Upper lobe of left lung (tissue), 6 donors: ENCODE measurements at regions not wholly inside any gene's neighbourhood (a gene's known extent, or its start where the extent isn't known, plus 50 kb on each side); places are given as distances from the start of the nearest gene placed in this dataset.
"Not testable (repeated sequence)": the region's sequence is repeated elsewhere in the genome, so short reads cannot be mapped to it uniquely, and the experiment has no call there.

Source experiments
- ATAC-seq, 2 donors: fragments of 200-7000 bp; cut with Tn5 transposase; one replicate each; pipeline ENCODE4 v1.9.1; 2022; ENCODE audit warnings: mild to moderate bottlenecking in 2 of 2, moderate library complexity in 2 of 2; ENCODE audit not compliant: low FRiP score in 2 of 2
- DNase-seq, 2 donors: peaks; one replicate each; pipeline ENCODE4 v3.0.0-alpha.2; 2019 to 2020
- H3K27ac ChIP-seq, 4 donors: fragments of 200-600 bp; sonication (generic); one replicate each; pipeline ENCODE4 v1.5.1; 2016 to 2019
- H3K27me3 ChIP-seq, 4 donors: fragments of 200-600 bp; sonication (generic); one replicate each; pipeline ENCODE4 v1.5.1; 2017 to 2019
- H3K36me3 ChIP-seq, 4 donors: fragments of 200-600 bp; sonication (generic); one replicate each; pipeline ENCODE4 v1.5.1; 2016 to 2019
- H3K4me1 ChIP-seq, 4 donors: fragments of 200-600 bp; sonication (generic); one replicate each; pipeline ENCODE4 v1.5.1; 2018 to 2019
- H3K4me3 ChIP-seq, 4 donors: fragments of 200-600 bp; sonication (generic); one replicate each; pipeline ENCODE4 v1.5.1; 2017 to 2019; ENCODE audit warnings: mild to moderate bottlenecking in 2 of 4, moderate library complexity in 1 of 4
- H3K9me3 ChIP-seq, 4 donors: fragments of 200-600 bp; sonication (generic); one replicate each; pipeline ENCODE4 v1.5.1; 2018 to 2019
- CTCF ChIP-seq, 6 experiments: fragments of 450-650 bp in 4 of 6; fragments of 200-600 bp in 2 of 6; sonication (generic) in 2 of 6; IDR thresholded peaks; one replicate each; pipeline ENCODE4 v1.5.1; 2016 to 2019; ENCODE audit warnings: antibody characterized with exemption in 6 of 6
- EP300 ChIP-seq, 4 donors: sonication (generic); formaldehyde crosslinking; IDR thresholded peaks; one replicate each; pipeline ENCODE4 v1.5.1; 2017; ENCODE audit warnings: antibody characterized with exemption in 4 of 4, control low read depth in 2 of 4
- POLR2A ChIP-seq, 4 donors: fragments of 450-650 bp; IDR thresholded peaks; one replicate each; pipeline ENCODE4 v1.5.1; 2016 to 2017; ENCODE audit warnings: antibody characterized with exemption in 4 of 4, mild to moderate bottlenecking in 2 of 4
- POLR2AphosphoS5 ChIP-seq, 2 donors: sonication (generic); formaldehyde crosslinking; IDR thresholded peaks; one replicate each; pipeline ENCODE4 v1.5.1; 2017; ENCODE audit warnings: antibody characterized with exemption in 2 of 2
- WGBS, 2 donors: methylation state at CpG; one replicate each; pipeline ENCODE4 v1.1.5; 2017 to 2018; 5-methylcytosine and 5-hydroxymethylcytosine counted together
- donor health status: DM: no; HTN: no; CAD: no; lungs with moderate emphysema.
- donor health status: DM: no; HTN: yes; CAD: no; lungs with severe emphysema.

GRCh38 chr16:86351041-86351784 lies 159.1 kb upstream of the FOXF1 start:
- Histone ChIP-seq H3K9me3 (peaks cover 0 to 5% (median 2%) of the 10 kb centered on the region in 4 donors), H3K36me3 (no peaks in the 10 kb centered on the region), H3K27me3 (no peaks in the 10 kb centered on the region), H3K4me3 (no peak overlapping the region), H3K4me1 (peaks cover 0 to 15% (median 9%) of the 10 kb centered on the region in 4 donors), H3K27ac (peak overlapping the region; percentile 53 to 83 (median 74))
- WGBS, 2 donors = 54 to 60% methylated on average over 15 to 20 of the region's 20 CpGs
- DNase-seq (no peak), ATAC-seq (no peak)
- TF ChIP-seq CTCF (IDR thresholded peaks at IDR 0.05) (no peak), POLR2AphosphoS5 (IDR thresholded peaks at IDR 0.05) (peak; percentile 25 to 58), EP300 (IDR thresholded peaks at IDR 0.05) (peak in 1 of 4 donors; percentile 33)

- DNase-seq = not testable (repeated sequence)
These were observed 158.6 kb upstream of the FOXF1 start for GRCh38 chr16:86351785-86352139.

GRCh38 chr16:86353148-86353547 lies 157.2 kb upstream of the FOXF1 start:
- Histone ChIP-seq H3K36me3 (no peaks in the 10 kb centered on the region), H3K27ac (no peak overlapping the region), H3K27me3 (no peaks in the 10 kb centered on the region), H3K4me1 (peaks cover 0 to 15% (median 9%) of the 10 kb centered on the region in 4 donors), H3K4me3 (no peak overlapping the region), H3K9me3 (peaks cover 0 to 5% (median 2%) of the 10 kb centered on the region in 4 donors)
- TF ChIP-seq EP300 (IDR thresholded peaks at IDR 0.05) = no peak
- no peak for TF ChIP-seq POLR2A (IDR thresholded peaks at IDR 0.05)
- TF ChIP-seq CTCF (IDR thresholded peaks at IDR 0.05) = no peak
- no peak for TF ChIP-seq POLR2AphosphoS5 (IDR thresholded peaks at IDR 0.05)
- 75 to 80% methylated on average over 11 of the region's 11 CpGs for WGBS, 2 donors
- DNase-seq (no peak), ATAC-seq (no peak)

More at GRCh38 chr16:86351785-86352139, 158.6 kb upstream of the FOXF1 start:
- Histone ChIP-seq H3K4me1 (peaks cover 0 to 15% (median 9%) of the 10 kb centered on the region in 4 donors), H3K27ac (peak overlapping the region; percentile 53 to 83 (median 74))
- WGBS, 2 donors = 52 to 65% methylated on average over 10 of the region's 10 CpGs
- ATAC-seq = peak; percentile 5 to 23
- H3K9me3 ChIP-seq, H3K4me3 ChIP-seq, H3K27me3 ChIP-seq, H3K36me3 ChIP-seq: not testable (repeated sequence)

- TF ChIP-seq EP300 (IDR thresholded peaks at IDR 0.05) = no peak
- TF ChIP-seq POLR2AphosphoS5 (IDR thresholded peaks at IDR 0.05) = no peak
- no peak for TF ChIP-seq POLR2A (IDR thresholded peaks at IDR 0.05)
- TF ChIP-seq CTCF (IDR thresholded peaks at IDR 0.05) = no peak
- ATAC-seq (no peak), DNase-seq (no peak)
- WGBS, 2 donors = 78 to 82% methylated on average over 4 to 9 of the region's 9 CpGs
- Histone ChIP-seq H3K36me3 (no peaks in the 10 kb centered on the region), H3K27ac (no peak overlapping the region), H3K4me3 (no peak overlapping the region), H3K4me1 (peaks cover 0 to 15% (median 9%) of the 10 kb centered on the region in 4 donors), H3K9me3 (peaks cover 0 to 5% (median 2%) of the 10 kb centered on the region in 4 donors), H3K27me3 (no peaks in the 10 kb centered on the region)
These were observed 156.4 kb upstream of the FOXF1 start for GRCh38 chr16:86353948-86354347.

GRCh38 chr16:86354641-86355513 lies 155.4 kb upstream of the FOXF1 start:
- WGBS, 2 donors = 58 to 71% methylated on average over 7 of the region's 7 CpGs
- H3K4me3 ChIP-seq = no peak overlapping the region
- H3K4me1 ChIP-seq = peaks cover 0 to 15% (median 9%) of the 10 kb centered on the region in 4 donors
- TF ChIP-seq POLR2AphosphoS5 (IDR thresholded peaks at IDR 0.05) = no peak
- no peak for TF ChIP-seq CTCF (IDR thresholded peaks at IDR 0.05)
- no peak for TF ChIP-seq EP300 (IDR thresholded peaks at IDR 0.05)
- TF ChIP-seq POLR2A (IDR thresholded peaks at IDR 0.05) = no peak
- H3K27ac ChIP-seq = no peak overlapping the region
- H3K9me3 ChIP-seq = peaks cover 0 to 5% (median 2%) of the 10 kb centered on the region in 4 donors
- H3K27me3 ChIP-seq = no peaks in the 10 kb centered on the region
- H3K36me3 ChIP-seq = no peaks in the 10 kb centered on the region
- DNase-seq (no peak), ATAC-seq (no peak)
